Epithelial cell of esophagus (primary cell): ENCODE measurements at regions not wholly inside any gene's neighbourhood (a gene's known extent, or its start where the extent isn't known, plus 50 kb on each side); places are given as distances from the start of the nearest gene placed in this dataset.

Experiments
- DNase-seq: peaks from one replicate; pipeline ENCODE4 v3.0.0; 2010; ENCODE audit warnings: low read depth
- H3K4me3 ChIP-seq: 2 replicates; pipeline ENCODE4 v1.5.1; 2011; ENCODE audit warnings: mild to moderate bottlenecking, low read length, control low read depth
- CTCF ChIP-seq: IDR thresholded peaks from 2 replicates; pipeline ENCODE4 v1.5.1; 2011; ENCODE audit warnings: low read depth, mild to moderate bottlenecking, low read length, control low read depth, inconsistent platforms; ENCODE audit not compliant: insufficient read depth; ENCODE audit errors: missing control alignments

DNA sequence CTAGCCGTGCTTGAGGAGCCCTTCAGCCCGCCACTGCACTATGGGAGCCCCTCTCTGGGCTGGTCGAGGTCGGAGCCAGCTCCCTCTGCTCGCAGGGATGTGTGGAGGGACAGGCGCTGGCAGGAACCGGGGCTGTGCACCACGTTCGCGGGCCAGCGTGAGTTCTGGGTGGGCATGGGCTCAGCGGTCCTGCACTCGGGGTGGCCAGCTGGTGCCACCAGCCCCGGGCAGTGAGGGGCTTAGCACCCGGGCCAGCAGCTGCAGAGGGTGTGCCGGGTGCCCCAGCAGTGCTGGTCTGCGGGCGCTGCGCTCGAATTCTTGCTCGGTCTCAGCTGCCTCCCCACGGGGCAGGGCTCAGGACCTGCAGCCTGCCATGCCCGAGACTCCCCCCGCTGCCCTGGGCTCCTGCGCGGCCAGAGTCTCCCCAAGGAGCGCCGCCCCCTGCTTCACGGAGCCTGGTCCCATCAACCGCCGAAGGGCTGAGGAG is 90.8 kb upstream of the NRG3 start:
- no peak for DNase-seq
- TF ChIP-seq CTCF, result no peak
- H3K4me3 ChIP-seq, result no peak overlapping the region

DNA sequence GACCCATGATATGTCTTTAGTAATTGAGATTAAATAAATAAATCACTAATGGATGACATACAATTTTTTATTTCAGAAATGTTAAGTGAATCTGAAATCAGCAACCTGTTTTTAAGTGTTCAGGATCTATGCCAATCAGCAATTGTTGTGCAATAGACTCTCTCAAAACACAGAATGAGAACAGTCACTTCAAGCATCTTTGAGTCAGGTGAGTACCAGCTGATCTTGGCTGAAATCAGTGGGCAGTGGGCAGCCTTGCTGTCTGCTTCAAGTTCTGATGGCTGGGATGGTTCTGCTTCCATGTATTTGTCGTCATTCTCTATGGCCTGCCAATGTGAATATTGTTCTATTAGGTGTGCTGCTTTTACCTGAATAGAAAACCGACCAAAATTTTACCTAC is 82.3 kb upstream of the NRG3 start:
- no peak for TF ChIP-seq CTCF
- no peak overlapping the region for H3K4me3 ChIP-seq

DNA sequence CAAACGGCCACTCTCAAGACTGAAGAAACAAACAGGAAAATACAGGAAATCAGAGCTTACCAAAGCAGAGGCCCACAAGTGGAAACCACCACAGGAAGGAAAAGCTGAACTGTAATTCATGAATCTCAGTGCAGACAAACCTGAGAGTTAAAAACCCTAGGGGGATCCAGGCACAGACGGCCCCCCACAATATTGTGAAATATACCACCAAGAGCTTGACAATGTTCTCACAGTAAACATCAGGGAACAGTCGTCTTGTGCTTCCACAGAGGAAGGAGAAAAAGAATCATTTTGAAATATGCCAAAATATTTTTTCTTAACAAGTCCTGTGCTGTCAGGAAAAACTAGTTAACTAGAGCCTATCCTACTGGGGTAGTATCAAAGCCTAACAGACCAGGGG is 68.2 kb upstream of the NRG3 start:
- H3K4me3 ChIP-seq, result no peak overlapping the region
- DNase-seq, result no peak
- no peak for TF ChIP-seq CTCF

More for the DNA sequence above, 82.3 kb upstream of the NRG3 start:
- no peak for DNase-seq

DNA sequence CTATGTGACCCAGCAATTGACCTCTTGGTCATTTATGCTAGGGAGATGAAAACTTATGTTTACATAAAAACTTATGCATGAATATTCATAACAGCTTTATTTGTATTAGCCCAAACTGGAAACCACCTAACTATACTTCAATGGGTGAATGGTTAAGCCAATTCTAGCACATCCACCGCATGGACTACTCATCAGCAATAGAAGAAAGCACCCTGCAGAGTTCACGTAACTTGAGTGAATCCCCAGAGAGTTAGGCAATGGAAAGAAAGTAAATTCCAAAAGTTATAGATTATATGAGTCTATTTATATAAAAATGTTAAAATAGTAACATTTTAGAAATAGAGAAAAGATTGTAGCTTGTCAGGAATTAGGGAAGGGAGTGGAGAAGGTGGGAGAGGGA is 60.2 kb upstream of the NRG3 start:
- no peak for TF ChIP-seq CTCF
- DNase-seq, result no peak

GRCh38 chr10:81817596-81818170 is 57.3 kb upstream of the NRG3 start:
- H3K4me3 ChIP-seq, result no peak overlapping the region
- DNase-seq, result no peak
- no peak for TF ChIP-seq CTCF

More for the DNA sequence above, 60.2 kb upstream of the NRG3 start:
- no peak overlapping the region for H3K4me3 ChIP-seq

DNA sequence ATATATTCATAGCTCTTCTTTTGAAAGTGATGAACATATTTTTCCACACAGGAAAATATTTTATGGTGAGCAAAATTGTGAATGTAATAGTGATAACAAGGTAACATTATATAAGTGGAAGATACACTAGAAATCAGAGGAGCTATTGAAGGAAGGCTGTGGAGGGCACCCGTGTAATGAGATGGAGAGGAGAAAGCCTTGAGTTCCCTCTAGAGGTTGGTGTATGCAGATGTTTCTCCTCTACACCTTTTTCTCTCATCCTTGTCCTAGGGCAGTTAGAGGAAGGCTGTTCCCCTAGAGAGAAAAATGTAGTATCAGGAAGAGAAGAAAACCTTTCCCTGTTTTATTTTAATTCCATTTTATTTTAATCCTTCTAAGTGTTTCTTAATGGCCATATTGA is 54.6 kb upstream of the NRG3 start:
- no peak for TF ChIP-seq CTCF
- no peak overlapping the region for H3K4me3 ChIP-seq
- DNase-seq, result peak; percentile 18
